ENCODE measurements at regions not wholly inside any gene's neighbourhood (a gene's known extent, or its start where the extent isn't known, plus 50 kb on each side); places are given as distances from the start of the nearest gene placed in this dataset.
"Not testable (repeated sequence)": the region's sequence is repeated elsewhere in the genome, so short reads cannot be mapped to it uniquely, and the experiment has no call there.

GRCh38 chr1:195663549-195664280 is 944.5 kb downstream of the KCNT2 start:
- ChIA-PET POLR2A (no interaction called here), CTCF (no interaction called here)
- no peaks in the 10 kb centered on the region for H3K9me3 Mint-ChIP-seq (ENCODE audit: insufficient read depth)
- H3K4me3 Mint-ChIP-seq, result no peak overlapping the region
- ATAC-seq, result no peak
- H3K4me1 Mint-ChIP-seq (ENCODE audit: low read depth), result no peaks in the 10 kb centered on the region
- H3K27me3 Mint-ChIP-seq (ENCODE audit: low read depth), result no peaks in the 10 kb centered on the region
- DNase-seq, result no peak
- H3K27ac Mint-ChIP-seq, result no peak overlapping the region
- no peaks in the 10 kb centered on the region for H3K36me3 Mint-ChIP-seq (ENCODE audit: low read depth)

GRCh38 chr1:195656780-195657179 is 951.5 kb downstream of the KCNT2 start:
- H3K4me3 Mint-ChIP-seq, result no peak overlapping the region
- ATAC-seq (no peak), DNase-seq (no peak)
- ChIA-PET POLR2A (no interaction called here), CTCF (no interaction called here)
- H3K27me3 Mint-ChIP-seq (ENCODE audit: low read depth), result no peaks in the 10 kb centered on the region
- H3K4me1 Mint-ChIP-seq (ENCODE audit: low read depth), result no peaks in the 10 kb centered on the region
- no peaks in the 10 kb centered on the region for H3K36me3 Mint-ChIP-seq (ENCODE audit: low read depth)
- H3K9me3 Mint-ChIP-seq (ENCODE audit: insufficient read depth), result no peaks in the 10 kb centered on the region
- H3K27ac Mint-ChIP-seq, result no peak overlapping the region

- H3K4me3 Mint-ChIP-seq; H3K36me3 Mint-ChIP-seq (ENCODE audit: low read depth); H3K27me3 Mint-ChIP-seq (ENCODE audit: low read depth); H3K27ac Mint-ChIP-seq; DNase-seq; ATAC-seq; H3K4me1 Mint-ChIP-seq (ENCODE audit: low read depth); POLR2A ChIA-PET; CTCF ChIA-PET: not testable (repeated sequence)
- peaks cover 19% of the 10 kb centered on the region for H3K9me3 Mint-ChIP-seq (ENCODE audit: insufficient read depth)
Observed at GRCh38 chr1:195648875-195649274, 959.4 kb downstream of the KCNT2 start.

- POLR2A ChIA-PET, result no interaction called here
- H3K36me3 Mint-ChIP-seq (ENCODE audit: low read depth), result no peaks in the 10 kb centered on the region
- no peak overlapping the region for H3K27ac Mint-ChIP-seq
- no peak for DNase-seq
- H3K4me1 Mint-ChIP-seq (ENCODE audit: low read depth), result no peaks in the 10 kb centered on the region
- H3K27me3 Mint-ChIP-seq (ENCODE audit: low read depth), result no peaks in the 10 kb centered on the region
- ATAC-seq, result no peak
- no peak overlapping the region for H3K4me3 Mint-ChIP-seq
- CTCF ChIA-PET, result no interaction called here
- no peaks in the 10 kb centered on the region for H3K9me3 Mint-ChIP-seq (ENCODE audit: insufficient read depth)
Observed at GRCh38 chr1:195637539-195637938, 970.7 kb downstream of the KCNT2 start.

- POLR2A ChIA-PET, result no interaction called here
- Mint-ChIP-seq H3K4me3 (no peak overlapping the region), H3K4me1 (ENCODE audit: low read depth) (no peaks in the 10 kb centered on the region), H3K36me3 (ENCODE audit: low read depth) (no peaks in the 10 kb centered on the region), H3K27me3 (ENCODE audit: low read depth) (no peaks in the 10 kb centered on the region), H3K9me3 (ENCODE audit: insufficient read depth) (no peaks in the 10 kb centered on the region), H3K27ac (no peak overlapping the region)
- DNase-seq (no peak), ATAC-seq (no peak)
- CTCF ChIA-PET, result no interaction called here
Observed at GRCh38 chr1:195618287-195618686, 990.0 kb downstream of the KCNT2 start.

- H3K36me3 Mint-ChIP-seq (ENCODE audit: low read depth), result no peaks in the 10 kb centered on the region
- no peaks in the 10 kb centered on the region for H3K27me3 Mint-ChIP-seq (ENCODE audit: low read depth)
- no peak overlapping the region for H3K4me3 Mint-ChIP-seq
- peaks cover 6% of the 10 kb centered on the region for H3K9me3 Mint-ChIP-seq (ENCODE audit: insufficient read depth)
- DNase-seq, result no peak
- POLR2A ChIA-PET, result no interaction called here
- CTCF ChIA-PET, result no interaction called here
- H3K4me1 Mint-ChIP-seq (ENCODE audit: low read depth), result no peaks in the 10 kb centered on the region
- ATAC-seq, result no peak
- no peak overlapping the region for H3K27ac Mint-ChIP-seq
Observed at GRCh38 chr1:195617106-195617505, 991.1 kb downstream of the KCNT2 start.

GRCh38 chr1:195608883-195609282 is 999.4 kb downstream of the KCNT2 start:
- CTCF ChIA-PET, result no interaction called here
- ATAC-seq, result no peak
- H3K4me1 Mint-ChIP-seq (ENCODE audit: low read depth), result no peaks in the 10 kb centered on the region
- no peak overlapping the region for H3K4me3 Mint-ChIP-seq
- POLR2A ChIA-PET, result no interaction called here
- H3K36me3 Mint-ChIP-seq (ENCODE audit: low read depth), result no peaks in the 10 kb centered on the region
- DNase-seq, result no peak
- no peak overlapping the region for H3K27ac Mint-ChIP-seq
- H3K27me3 Mint-ChIP-seq (ENCODE audit: low read depth), result no peaks in the 10 kb centered on the region
- peaks cover 6% of the 10 kb centered on the region for H3K9me3 Mint-ChIP-seq (ENCODE audit: insufficient read depth)

GRCh38 chr1:195606483-195606882 is 1001.8 kb downstream of the KCNT2 start:
- POLR2A ChIA-PET, result no interaction called here

GRCh38 chr1:195604287-195604686 is 1004.0 kb downstream of the KCNT2 start:
- no peaks in the 10 kb centered on the region for H3K36me3 Mint-ChIP-seq (ENCODE audit: low read depth)
- H3K27me3 Mint-ChIP-seq (ENCODE audit: low read depth), result no peaks in the 10 kb centered on the region
- POLR2A ChIA-PET, result no interaction called here
- ATAC-seq, result no peak
- no peaks in the 10 kb centered on the region for H3K9me3 Mint-ChIP-seq (ENCODE audit: insufficient read depth)
- no peaks in the 10 kb centered on the region for H3K4me1 Mint-ChIP-seq (ENCODE audit: low read depth)
- no peak overlapping the region for H3K4me3 Mint-ChIP-seq
- H3K27ac Mint-ChIP-seq, result no peak overlapping the region
- no peak for DNase-seq
- CTCF ChIA-PET, result no interaction called here

More at GRCh38 chr1:195606483-195606882, 1001.8 kb downstream of the KCNT2 start:
- H3K36me3 Mint-ChIP-seq (ENCODE audit: low read depth), result no peaks in the 10 kb centered on the region
- no peaks in the 10 kb centered on the region for H3K27me3 Mint-ChIP-seq (ENCODE audit: low read depth)
- ATAC-seq (no peak), DNase-seq (no peak)
- no peak overlapping the region for H3K4me3 Mint-ChIP-seq
- H3K9me3 Mint-ChIP-seq (ENCODE audit: insufficient read depth), result no peaks in the 10 kb centered on the region
- H3K4me1 Mint-ChIP-seq (ENCODE audit: low read depth), result no peaks in the 10 kb centered on the region
- CTCF ChIA-PET, result no interaction called here
- H3K27ac Mint-ChIP-seq, result no peak overlapping the region

GRCh38 chr1:195597891-195598290 is 1010.3 kb downstream of the KCNT2 start:
- CTCF ChIA-PET, result no interaction called here
- no peak for ATAC-seq
- no peak overlapping the region for H3K27ac Mint-ChIP-seq

GRCh38 chr1:195594773-195595172 is 1013.5 kb downstream of the KCNT2 start:
- ChIA-PET CTCF (no interaction called here), POLR2A (no interaction called here)
- DNase-seq, result no peak
- Mint-ChIP-seq H3K9me3 (ENCODE audit: insufficient read depth) (no peaks in the 10 kb centered on the region), H3K27me3 (ENCODE audit: low read depth) (no peaks in the 10 kb centered on the region), H3K36me3 (ENCODE audit: low read depth) (no peaks in the 10 kb centered on the region), H3K4me3 (no peak overlapping the region), H3K4me1 (ENCODE audit: low read depth) (no peaks in the 10 kb centered on the region), H3K27ac (no peak overlapping the region)
- no peak for ATAC-seq

More at GRCh38 chr1:195597891-195598290, 1010.3 kb downstream of the KCNT2 start:
- Mint-ChIP-seq H3K9me3 (ENCODE audit: insufficient read depth) (no peaks in the 10 kb centered on the region), H3K27me3 (ENCODE audit: low read depth) (no peaks in the 10 kb centered on the region), H3K4me3 (no peak overlapping the region), H3K36me3 (ENCODE audit: low read depth) (no peaks in the 10 kb centered on the region), H3K4me1 (ENCODE audit: low read depth) (no peaks in the 10 kb centered on the region)
- DNase-seq, result no peak
- POLR2A ChIA-PET, result no interaction called here

GRCh38 chr1:195594322-195594721 is 1013.9 kb downstream of the KCNT2 start:
- Mint-ChIP-seq H3K27ac (no peak overlapping the region), H3K4me1 (ENCODE audit: low read depth) (no peaks in the 10 kb centered on the region), H3K4me3 (no peak overlapping the region), H3K9me3 (ENCODE audit: insufficient read depth) (no peaks in the 10 kb centered on the region), H3K36me3 (ENCODE audit: low read depth) (no peaks in the 10 kb centered on the region), H3K27me3 (ENCODE audit: low read depth) (no peaks in the 10 kb centered on the region)
- ChIA-PET POLR2A (no interaction called here), CTCF (no interaction called here)
- ATAC-seq (no peak), DNase-seq (no peak)

GRCh38 chr1:195591917-195592672 is 1016.1 kb downstream of the KCNT2 start:
- ChIA-PET CTCF (no interaction called here), POLR2A (no interaction called here)
- H3K4me1 Mint-ChIP-seq (ENCODE audit: low read depth), result no peaks in the 10 kb centered on the region
- no peak overlapping the region for H3K4me3 Mint-ChIP-seq
- no peak overlapping the region for H3K27ac Mint-ChIP-seq
- DNase-seq (no peak), ATAC-seq (no peak)
- H3K9me3 Mint-ChIP-seq (ENCODE audit: insufficient read depth), result peaks cover 8% of the 10 kb centered on the region
- no peaks in the 10 kb centered on the region for H3K27me3 Mint-ChIP-seq (ENCODE audit: low read depth)
- no peaks in the 10 kb centered on the region for H3K36me3 Mint-ChIP-seq (ENCODE audit: low read depth)
